Adrenal gland (tissue), 5 donors: ENCODE measurements at regions not wholly inside any gene's neighbourhood (a gene's known extent, or its start where the extent isn't known, plus 50 kb on each side); places are given as distances from the start of the nearest gene placed in this dataset.

ENCODE experiments used
- CTCF ChIP-seq, 6 experiments: fragments of 450-650 bp in 4 of 6; fragments of 200-600 bp in 2 of 6; sonication (generic) in 1 of 6; IDR thresholded peaks; 1 replicate in 5 of 6; 2 replicates in 1 of 6; pipeline versions ENCODE4 v1.5.1 to v1.8.0; 2016 to 2021; ENCODE audit warnings: antibody characterized with exemption in 6 of 6, mild to moderate bottlenecking in 2 of 6, moderate library complexity in 1 of 6
- POLR2A ChIP-seq, 2 donors: fragments of 450-650 bp; IDR thresholded peaks; one replicate each; pipeline ENCODE4 v1.6.1; 2017; ENCODE audit warnings: antibody characterized with exemption in 2 of 2, mild to moderate bottlenecking in 2 of 2, moderate library complexity in 1 of 2
- donor health status: DM: no; HTN: no; CAD: no.

GRCh38 chrX:141301017-141301416 lies 58.7 kb upstream of the SPANXC start:
- TF ChIP-seq POLR2A (IDR thresholded peaks at IDR 0.05): no peak
- TF ChIP-seq CTCF (IDR thresholded peaks at IDR 0.05): no peak
